GM18873 (cell line): ENCODE measurements at regions not wholly inside any gene's neighbourhood (a gene's known extent, or its start where the extent isn't known, plus 50 kb on each side); places are given as distances from the start of the nearest gene placed in this dataset.

Experiments
- ATAC-seq: cut with Tn5 transposase; IDR thresholded peaks from one replicate; pipeline ENCODE4 v1.9.1; 2021; ENCODE audit warnings: mild to moderate bottlenecking, moderate library complexity, moderate number of reproducible peaks; ENCODE audit not compliant: unreplicated experiment, low FRiP score

GRCh38 chr12:88805692-88806091 is 225.4 kb upstream of the KITLG start:
- ATAC-seq, result no peak

GRCh38 chr12:88805286-88805685 is 225.0 kb upstream of the KITLG start:
- ATAC-seq, result no peak

- ATAC-seq, result no peak
These were observed 221.9 kb upstream of the KITLG start for GRCh38 chr12:88802096-88802706.

GRCh38 chr12:88801227-88802095 is 221.2 kb upstream of the KITLG start:
- ATAC-seq, result no peak

DNA sequence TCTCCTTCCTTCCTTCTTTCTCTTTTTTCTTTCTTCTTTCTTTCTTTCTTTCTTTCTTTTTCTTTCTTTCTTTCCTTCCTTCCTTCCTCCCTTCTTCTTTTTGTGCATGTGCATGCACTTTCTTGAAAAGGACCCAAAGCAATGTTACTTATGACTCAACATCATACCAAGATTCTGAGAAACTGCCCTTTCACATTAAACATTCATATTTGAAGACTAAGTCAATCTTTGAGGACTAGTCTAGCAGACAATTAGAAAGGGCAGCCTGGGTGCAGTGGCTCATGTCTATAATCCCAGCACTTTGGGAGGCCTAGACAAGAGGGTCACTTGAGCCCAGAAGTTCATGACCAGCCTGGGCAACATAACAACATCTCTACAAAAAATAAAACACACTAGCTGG is 212.8 kb upstream of the KITLG start:
- no peak for ATAC-seq

DNA sequence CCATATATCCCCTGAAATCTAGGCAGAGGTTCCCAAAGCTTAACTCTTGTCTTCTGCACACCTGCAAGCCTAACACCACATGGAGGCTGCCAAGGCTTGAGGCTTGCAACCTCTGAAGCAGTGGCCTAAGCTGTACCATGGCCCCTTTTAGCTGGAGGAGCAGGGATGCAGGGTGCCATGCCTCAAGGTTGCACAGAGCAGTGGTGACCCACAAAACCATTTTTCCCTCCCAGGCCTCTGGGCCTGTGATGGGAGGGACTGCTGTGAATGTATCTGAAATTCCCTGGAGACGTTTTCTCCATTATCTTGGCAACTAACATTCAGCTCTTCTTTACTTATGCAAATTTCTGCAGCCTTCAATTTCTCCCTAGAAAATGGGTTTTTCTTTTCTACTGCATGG is 210.0 kb upstream of the KITLG start:
- no peak for ATAC-seq

- no peak for ATAC-seq
These were observed 203.9 kb upstream of the KITLG start for GRCh38 chr12:88784166-88784565.

DNA sequence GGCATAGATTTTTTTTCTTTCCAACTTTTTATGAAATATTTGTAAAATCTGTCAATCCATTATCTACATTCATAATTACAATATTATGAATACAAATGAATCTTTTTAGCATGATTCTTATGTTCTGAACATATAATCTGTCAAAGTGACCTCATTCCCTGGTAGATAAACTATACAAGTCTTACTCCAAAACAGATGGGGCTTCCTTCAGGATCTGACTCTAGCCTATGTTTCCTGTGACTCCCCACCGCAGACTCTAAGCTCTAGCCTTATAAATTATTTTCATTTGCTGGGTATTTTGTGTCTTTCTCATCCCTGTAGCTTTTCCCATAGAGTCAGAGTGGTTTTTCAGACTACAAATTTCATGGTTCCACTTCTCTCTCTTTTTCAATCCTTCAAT is 202.1 kb upstream of the KITLG start:
- ATAC-seq, result no peak

GRCh38 chr12:88781909-88782308 is 201.6 kb upstream of the KITLG start:
- no peak for ATAC-seq

DNA sequence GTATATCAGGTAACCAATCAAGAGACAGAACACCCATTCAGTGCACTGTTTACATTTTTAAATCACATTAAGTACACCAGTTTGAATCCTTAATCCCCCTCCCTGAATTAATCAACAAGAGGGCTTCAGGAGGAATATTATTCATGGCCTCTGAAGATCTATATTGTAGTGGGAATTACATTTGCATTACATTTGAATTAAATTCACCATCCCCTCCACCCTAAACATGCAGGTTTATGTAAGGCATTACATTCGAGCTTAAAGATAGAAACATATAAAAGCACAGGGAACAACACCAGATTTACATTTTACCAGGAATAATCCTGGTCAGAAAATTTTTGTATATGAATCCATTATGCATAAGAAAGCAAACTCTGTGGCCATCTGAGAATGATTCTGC is 197.8 kb upstream of the KITLG start:
- ATAC-seq, result no peak

- no peak for ATAC-seq
These were observed 195.5 kb upstream of the KITLG start for GRCh38 chr12:88775742-88776151.

GRCh38 chr12:88767699-88768098 is 187.4 kb upstream of the KITLG start:
- no peak for ATAC-seq

DNA sequence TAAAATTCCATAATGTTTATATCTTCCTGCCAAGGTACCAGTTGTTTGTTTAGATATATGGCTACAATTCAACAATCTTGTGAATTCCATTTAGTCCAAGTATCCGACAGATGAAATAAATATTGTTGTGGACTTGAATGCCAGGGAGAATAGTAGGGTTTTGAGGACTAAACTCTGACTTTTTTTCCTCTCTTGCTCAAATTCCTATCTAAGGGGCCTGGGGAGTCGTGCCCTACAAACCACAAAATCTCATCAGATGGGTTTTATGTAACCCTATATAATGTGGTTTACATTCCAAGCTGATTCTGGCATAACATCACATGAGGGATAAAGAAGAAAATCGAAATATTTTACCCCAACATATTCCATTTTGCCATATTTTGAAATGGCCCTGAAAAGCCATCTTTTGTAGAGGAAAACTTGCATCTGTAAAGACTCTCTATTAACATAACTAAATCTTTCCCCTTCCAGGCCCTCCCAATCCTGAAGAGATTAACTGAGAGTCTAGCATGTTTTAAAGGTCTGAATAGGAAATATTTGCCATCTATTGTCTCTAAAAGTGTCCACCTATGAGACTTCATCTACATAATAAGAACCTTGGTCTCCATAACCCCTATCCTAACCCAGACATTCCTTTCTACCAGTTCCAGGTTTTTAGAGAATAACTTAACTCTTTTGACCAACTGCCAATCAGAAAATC is 184.7 kb upstream of the KITLG start:
- ATAC-seq, result no peak

DNA sequence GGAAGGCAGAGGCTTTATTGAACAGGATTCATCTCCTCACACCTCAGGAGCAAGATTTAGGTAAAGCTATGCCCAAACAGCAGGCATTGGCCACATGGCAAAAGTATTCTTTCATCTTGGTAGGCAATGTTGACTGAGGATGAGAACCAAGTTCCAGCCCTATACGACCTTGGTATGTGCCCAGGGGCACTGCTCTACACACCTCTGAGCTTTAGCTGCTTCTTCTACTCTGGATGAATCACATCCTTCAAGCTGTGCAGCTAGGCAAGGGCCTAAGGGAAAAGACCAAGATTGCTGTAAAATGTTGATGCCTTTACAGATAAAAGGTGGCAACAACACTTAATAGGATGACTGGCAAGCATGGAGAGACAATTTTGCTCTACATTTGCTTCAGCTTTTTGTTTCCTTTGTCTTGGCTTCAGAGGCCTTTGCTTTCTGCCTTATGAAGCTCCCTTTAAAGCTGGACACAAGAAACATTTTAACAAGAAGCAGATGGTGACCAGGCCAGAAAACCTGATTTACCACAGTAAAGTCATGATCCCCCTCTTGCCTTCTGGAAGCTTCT is 183.3 kb upstream of the KITLG start:
- no peak for ATAC-seq

DNA sequence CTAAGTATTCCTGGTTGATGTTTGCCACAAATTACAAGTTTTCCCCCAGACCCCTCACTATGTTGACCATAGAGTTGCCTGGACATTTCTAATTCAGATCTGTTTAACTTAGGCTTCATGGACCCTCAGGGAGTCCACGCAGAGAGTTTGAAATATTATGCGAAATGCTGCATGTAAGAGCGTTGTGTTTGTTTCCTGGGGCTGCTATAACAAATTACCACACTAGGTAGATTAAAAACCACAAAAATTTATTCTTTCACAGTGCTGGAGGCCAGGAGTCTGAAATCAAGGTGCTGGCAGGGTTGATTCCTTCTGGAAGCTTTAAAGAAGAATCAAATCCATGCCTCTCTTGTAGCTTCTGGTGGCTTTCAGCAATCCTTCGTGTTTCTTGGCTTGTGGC is 177.9 kb upstream of the KITLG start:
- no peak for ATAC-seq

DNA sequence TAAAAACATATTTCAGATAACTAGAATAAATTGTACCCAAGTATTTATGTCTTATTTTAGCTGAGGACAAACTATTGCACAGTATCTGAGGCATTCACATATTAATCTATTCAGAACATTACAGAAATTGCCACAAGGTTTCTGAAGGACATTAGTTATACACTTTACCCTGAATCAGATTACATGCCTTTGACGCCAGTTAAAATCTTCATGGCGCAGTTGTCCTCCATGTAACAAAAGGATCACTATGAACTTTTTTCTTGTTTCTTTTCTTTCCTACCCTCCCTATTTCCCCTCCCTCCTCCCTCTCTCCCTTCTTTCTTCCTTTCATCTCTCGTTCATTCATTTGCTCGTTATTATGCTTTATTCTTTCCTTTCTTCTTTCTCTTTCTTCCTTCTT is 176.6 kb upstream of the KITLG start:
- no peak for ATAC-seq

DNA sequence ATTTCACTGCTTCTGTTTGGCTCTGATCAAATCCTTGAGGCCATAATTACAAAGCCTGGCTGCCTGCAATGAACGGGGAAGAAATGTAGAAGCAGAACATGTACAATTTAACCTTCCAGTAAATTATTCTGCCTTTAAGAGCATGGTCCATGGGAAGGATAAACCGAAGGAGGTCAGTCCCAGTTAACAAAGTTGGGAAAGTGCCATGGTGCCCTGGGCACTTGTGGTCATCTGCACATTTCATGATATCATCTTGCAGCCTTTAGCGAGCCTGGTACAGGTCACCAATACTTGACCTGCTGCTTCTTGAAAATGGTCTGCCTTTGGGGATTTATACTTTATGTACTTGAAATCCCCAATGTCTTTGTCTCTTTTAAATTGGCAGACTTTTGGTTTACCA is 175.9 kb upstream of the KITLG start:
- no peak for ATAC-seq

DNA sequence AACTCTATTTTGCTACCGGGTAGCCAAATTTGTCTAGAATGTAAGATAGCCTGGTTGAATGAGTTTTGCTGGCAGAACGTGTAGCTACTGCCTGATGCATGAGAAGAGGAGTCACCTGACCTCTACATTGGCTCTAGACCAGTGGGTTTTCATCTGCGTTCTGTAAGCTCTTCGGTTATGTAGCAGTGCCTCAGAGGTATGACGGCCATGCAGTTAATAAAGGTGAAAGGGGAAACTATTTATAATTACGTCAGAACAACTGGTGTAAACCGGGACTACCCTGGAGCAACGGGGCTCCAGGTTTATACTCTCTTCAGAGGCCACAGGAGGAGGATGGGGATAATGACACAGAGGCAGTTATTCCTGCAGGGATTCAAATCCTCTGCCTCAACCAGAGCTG is 173.4 kb upstream of the KITLG start:
- ATAC-seq, result no peak

GRCh38 chr12:88753066-88753465 is 172.8 kb upstream of the KITLG start:
- ATAC-seq, result no peak

GRCh38 chr12:88752183-88752582 is 171.9 kb upstream of the KITLG start:
- no peak for ATAC-seq

- ATAC-seq, result no peak
These were observed 170.7 kb upstream of the KITLG start for GRCh38 chr12:88750867-88751543.
